Effector CD4-positive, alpha-beta T cell (primary cell): ENCODE measurements at regions not wholly inside any gene's neighbourhood (a gene's known extent, or its start where the extent isn't known, plus 50 kb on each side); places are given as distances from the start of the nearest gene placed in this dataset.

Experiments used
- DNase-seq: peaks from one replicate; pipeline ENCODE4 v3.0.0-alpha.2; 2020

- no peak for DNase-seq
Observed at GRCh38 chr3:40705663-40706062, 180.9 kb downstream of the ZNF621 start.

GRCh38 chr3:40713306-40713705 lies 188.5 kb downstream of the ZNF621 start:
- no peak for DNase-seq

- no peak for DNase-seq
Observed at GRCh38 chr3:40713795-40714194, 189.0 kb downstream of the ZNF621 start.

- no peak for DNase-seq
Observed at GRCh38 chr3:40714771-40715345, 190.1 kb downstream of the ZNF621 start.

GRCh38 chr3:40715551-40715950 lies 190.8 kb downstream of the ZNF621 start:
- DNase-seq = no peak

- no peak for DNase-seq
Observed at GRCh38 chr3:40717471-40717870, 192.7 kb downstream of the ZNF621 start.

GRCh38 chr3:40718209-40718608 lies 193.4 kb downstream of the ZNF621 start:
- DNase-seq = no peak

GRCh38 chr3:40718681-40719080 lies 193.9 kb downstream of the ZNF621 start:
- no peak for DNase-seq

GRCh38 chr3:40719660-40720287 lies 195.0 kb downstream of the ZNF621 start:
- no peak for DNase-seq

- no peak for DNase-seq
Observed at GRCh38 chr3:40720341-40720740, 195.6 kb downstream of the ZNF621 start.

- DNase-seq = no peak
Observed at GRCh38 chr3:40720863-40721262, 196.1 kb downstream of the ZNF621 start.

- no peak for DNase-seq
Observed at GRCh38 chr3:40723083-40723660, 198.4 kb downstream of the ZNF621 start.

- no peak for DNase-seq
Observed at GRCh38 chr3:40725031-40725430, 200.3 kb downstream of the ZNF621 start.

- no peak for DNase-seq
Observed at GRCh38 chr3:40731445-40731844, 206.7 kb downstream of the ZNF621 start.

- DNase-seq = no peak
Observed at GRCh38 chr3:40736943-40737342, 212.2 kb downstream of the ZNF621 start.

- no peak for DNase-seq
Observed at GRCh38 chr3:40737343-40737742, 212.6 kb downstream of the ZNF621 start.

GRCh38 chr3:40739971-40740370 lies 215.2 kb downstream of the ZNF621 start:
- DNase-seq = no peak

- DNase-seq = no peak
Observed at GRCh38 chr3:40741729-40742128, 217.0 kb downstream of the ZNF621 start.

GRCh38 chr3:40745381-40746106 lies 220.8 kb downstream of the ZNF621 start:
- no peak for DNase-seq

GRCh38 chr3:40751666-40752065 lies 226.9 kb downstream of the ZNF621 start:
- DNase-seq = no peak

GRCh38 chr3:40752492-40752891 lies 227.7 kb downstream of the ZNF621 start:
- no peak for DNase-seq

GRCh38 chr3:40753291-40753770 lies 228.6 kb downstream of the ZNF621 start:
- no peak for DNase-seq

- DNase-seq = no peak
Observed at GRCh38 chr3:40753951-40754350, 229.2 kb downstream of the ZNF621 start.

GRCh38 chr3:40754994-40755393 lies 230.2 kb downstream of the ZNF621 start:
- DNase-seq = no peak
